Daoy (cell line): ENCODE measurements at regions not wholly inside any gene's neighbourhood (a gene's known extent, or its start where the extent isn't known, plus 50 kb on each side); places are given as distances from the start of the nearest gene placed in this dataset.
"Not testable (repeated sequence)": the region's sequence is repeated elsewhere in the genome, so short reads cannot be mapped to it uniquely, and the experiment has no call there.

ENCODE experiments used
- DNase-seq: peaks from one replicate; pipeline ENCODE4 v3.0.0-alpha.2; 2015; ENCODE audit warnings: low read depth

DNA sequence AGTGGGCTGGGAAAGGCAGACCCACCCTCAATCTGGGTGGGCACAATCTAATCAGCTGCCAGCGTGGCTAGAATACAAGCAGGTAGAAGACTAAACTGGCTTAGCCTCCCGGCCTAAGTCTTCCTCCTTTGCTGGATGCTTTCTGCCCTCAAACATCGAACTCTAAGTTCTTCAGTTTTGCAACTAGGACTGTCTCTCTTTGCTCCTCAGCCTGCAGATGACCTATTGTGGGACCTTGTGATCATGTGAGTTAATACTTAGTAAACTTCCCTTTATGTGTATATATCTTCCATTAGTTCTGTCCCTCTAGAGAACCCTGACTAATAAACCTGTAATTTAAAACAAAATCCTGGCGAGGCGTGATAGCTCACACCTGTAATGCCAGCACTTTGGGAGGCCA is 51.8 kb upstream of the SLC39A8 start:
- not testable (repeated sequence) for DNase-seq

DNA sequence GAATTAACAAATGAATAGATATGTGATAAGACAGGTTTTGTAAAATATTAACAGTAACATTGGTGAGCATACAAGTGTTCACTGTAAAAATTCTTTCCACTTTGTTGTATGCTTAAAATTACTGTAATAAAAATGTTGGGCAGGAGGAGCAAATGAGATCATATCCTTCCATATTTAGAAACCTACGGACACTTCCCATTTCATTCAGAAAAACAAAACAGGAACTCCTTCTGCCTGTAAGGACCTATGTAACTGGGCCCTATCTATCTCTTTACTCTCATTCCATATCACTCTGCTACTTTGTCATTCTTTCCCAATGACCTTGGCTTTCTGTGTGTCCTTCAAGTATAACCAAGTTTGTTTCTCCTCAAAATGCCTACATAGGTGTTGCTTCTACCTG is 53.7 kb upstream of the SLC39A8 start:
- no peak for DNase-seq

- DNase-seq = no peak
Observed at GRCh38 chr4:102400898-102401297, 55.6 kb upstream of the SLC39A8 start.

GRCh38 chr4:102402223-102402622 is 56.9 kb upstream of the SLC39A8 start:
- DNase-seq = no peak

DNA sequence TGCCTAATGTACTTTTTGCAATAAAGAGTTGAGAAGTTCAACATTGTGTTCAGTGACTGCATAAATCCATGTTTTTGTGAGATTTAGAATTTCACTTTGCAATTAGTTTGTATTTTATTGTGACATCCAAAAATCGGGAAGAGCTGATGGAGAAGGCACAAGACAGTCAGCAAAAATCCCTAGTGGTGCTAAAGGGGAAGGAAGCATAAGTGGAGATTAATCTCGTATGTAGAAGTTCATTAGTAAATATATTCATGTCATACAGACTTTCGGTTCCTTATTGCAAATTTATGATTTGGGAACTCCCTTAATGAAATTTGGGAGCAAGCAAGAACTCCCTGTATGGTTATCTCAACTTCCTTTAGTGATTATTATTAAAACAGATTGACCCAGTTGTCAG is 57.8 kb upstream of the SLC39A8 start:
- DNase-seq = no peak

DNA sequence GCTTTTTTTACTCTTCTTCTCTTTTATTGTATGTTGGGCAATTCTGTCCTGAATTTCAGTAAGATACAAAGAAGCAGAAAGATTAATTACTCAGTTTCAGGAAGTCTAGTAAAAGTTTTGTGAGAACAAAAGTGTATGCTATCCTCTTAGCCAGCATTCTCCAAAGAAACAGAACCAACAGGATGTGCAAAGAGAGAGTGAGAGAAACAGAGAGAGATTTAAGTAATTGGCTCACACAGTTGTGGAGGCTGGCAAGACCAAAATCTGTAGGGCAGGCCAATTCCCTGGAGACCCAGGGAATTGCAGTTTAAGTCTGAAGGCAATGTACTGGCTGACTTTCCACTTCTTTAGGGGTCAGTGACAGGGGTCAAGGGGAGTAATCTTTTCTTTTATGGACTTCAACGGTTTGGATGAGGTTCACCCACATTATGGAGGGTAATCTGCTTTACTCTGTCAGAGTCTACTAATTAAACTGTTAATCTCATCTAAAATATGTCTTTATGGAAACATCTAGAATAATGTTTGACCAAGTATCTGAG is 59.2 kb upstream of the SLC39A8 start:
- no peak for DNase-seq

DNA sequence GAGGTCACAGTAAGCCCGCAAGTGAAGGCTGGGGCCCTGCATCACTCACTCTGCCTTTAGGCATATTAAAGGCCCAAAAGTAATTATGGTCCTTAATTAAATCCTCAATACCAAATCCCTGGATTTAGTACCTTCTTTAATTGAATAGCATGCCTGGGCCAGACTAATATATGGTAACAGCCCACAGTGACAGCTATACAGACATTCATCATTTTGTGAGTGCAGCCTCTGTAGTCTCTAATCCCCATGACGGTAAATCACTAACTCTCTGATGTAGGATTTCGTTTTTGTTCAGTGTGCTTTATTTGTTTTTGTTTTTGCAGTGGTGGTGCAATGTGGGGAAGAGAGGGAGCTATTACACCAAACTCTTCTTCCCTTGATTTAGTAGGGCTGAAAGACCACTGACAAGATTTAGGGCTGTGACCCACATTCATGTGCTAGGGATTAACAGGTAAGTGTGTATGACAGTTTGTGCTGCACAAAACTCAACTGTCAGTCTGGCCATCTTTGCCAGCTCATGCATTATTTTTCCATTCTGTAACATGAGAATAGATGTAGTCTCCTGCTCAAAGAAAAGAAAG is 60.6 kb upstream of the SLC39A8 start:
- DNase-seq = no peak

DNA sequence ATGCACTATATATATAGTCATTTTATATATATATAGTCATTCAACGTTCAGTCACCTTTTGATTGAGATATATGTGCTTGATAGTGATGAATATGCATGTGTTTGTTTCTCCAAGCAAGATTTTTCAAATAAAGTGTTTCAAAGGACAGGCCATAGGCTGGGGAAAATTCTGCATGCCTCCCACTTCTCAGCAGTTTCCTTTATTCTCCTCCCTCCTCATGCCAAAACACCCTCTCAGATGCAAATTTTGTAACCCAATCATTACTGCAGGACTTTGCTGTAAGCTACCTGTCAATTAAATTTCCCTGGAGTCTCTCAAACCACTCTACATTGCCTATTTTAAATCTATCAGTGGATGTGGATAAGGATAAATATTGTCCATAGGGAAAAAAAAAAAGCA is 65.6 kb upstream of the SLC39A8 start:
- not testable (repeated sequence) for DNase-seq

- no peak for DNase-seq
Observed at GRCh38 chr4:102411408-102411807, 66.1 kb upstream of the SLC39A8 start.

DNA sequence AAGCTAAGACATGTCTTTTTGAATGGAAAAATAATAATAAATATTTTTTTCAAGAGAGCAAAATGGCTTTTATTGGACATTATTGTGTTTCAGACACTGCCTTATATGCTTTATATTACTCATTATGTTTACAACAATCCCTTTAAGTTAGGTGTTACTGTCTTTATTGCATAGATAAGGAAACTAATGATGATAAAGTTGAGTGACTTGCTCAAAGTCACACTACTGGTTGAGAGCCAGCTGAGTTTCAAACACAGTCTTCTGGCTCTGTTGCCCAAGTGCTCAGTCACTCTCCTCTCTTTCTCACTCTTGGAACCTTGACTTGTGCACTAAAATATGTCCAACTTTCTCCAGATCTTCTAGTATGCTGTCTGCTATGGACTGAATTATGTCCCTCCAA is 71.5 kb upstream of the SLC39A8 start:
- no peak for DNase-seq

DNA sequence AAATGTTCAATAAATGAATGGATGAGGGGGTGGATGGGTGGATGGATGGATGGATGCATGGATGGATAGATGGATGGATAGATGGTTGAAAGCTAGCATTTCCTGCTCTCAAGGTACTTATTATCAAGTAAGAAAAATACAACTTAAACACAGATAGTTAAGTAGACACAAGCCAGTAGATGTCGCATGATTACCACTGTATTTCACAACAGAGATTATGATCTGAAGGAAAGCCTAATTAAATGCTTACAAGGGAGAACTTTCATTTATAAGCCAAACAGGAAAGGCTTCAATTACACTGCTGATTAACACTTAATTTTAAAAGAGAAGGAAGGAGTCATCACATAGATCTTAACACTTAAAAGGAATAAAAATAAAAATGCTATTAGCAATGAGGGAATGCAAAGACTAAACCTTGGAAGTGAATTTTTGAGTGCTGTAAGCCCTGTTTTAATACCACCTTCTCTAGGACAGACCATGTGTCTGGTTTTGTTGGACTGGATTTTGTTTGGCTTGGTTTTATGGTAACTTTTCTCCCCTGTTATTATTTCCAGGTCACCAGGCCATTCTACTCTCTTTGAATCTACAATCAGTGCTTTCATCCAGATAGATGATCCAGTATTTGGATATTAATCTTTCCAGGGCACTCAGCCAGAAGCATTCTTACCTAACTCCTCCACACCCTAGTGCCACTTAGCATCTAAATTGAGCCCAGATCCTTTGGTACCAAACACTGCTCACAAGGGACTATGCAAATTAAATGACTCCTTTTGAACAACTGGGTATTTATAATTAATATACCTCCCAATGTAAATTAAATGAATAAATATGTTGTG is 75.5 kb upstream of the SLC39A8 start:
- peak; percentile 2 for DNase-seq

GRCh38 chr4:102422843-102423242 is 77.6 kb upstream of the SLC39A8 start:
- no peak for DNase-seq

DNA sequence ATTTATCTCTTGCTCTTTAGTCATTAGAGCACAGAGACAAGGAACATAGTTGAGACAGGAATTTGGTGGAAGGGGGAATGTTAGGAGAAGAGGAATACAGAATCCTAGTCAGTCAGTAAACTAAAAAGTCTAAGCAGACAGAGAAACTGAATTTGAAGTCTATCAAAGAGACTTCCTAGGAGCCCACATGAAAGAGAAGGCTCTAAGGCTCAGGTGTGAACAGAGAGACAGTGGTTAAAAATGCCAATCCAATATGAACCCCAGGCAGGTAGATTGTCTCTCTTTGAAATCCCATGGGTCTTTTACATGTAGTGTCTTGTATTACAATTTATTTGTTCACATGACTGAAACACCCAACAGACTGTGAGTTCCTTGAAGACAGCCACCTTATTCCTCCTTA is 77.8 kb upstream of the NFKB1 start:
- no peak for DNase-seq

- DNase-seq = no peak
Observed at GRCh38 chr4:102427371-102427998, 73.7 kb upstream of the NFKB1 start.

GRCh38 chr4:102428122-102428521 is 73.0 kb upstream of the NFKB1 start:
- no peak for DNase-seq

DNA sequence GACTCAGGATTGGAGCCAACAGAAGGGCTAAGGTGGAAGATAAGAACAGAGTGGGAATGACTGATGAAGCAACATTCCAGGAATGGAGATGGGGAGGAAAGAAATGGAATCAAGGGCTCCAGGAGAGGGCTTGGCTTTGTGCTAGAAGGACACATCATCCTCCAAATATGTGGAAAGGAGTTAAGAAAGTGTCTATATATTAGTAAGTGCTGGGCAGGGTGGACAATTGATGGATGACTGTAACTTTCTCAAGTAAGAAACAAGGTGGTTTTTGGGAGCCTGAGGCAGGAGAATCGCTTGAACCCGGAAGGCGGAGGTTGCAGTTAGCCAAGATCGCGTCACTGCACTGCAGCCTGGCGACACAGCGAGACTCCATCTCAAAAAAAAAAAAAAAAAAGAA is 71.6 kb upstream of the NFKB1 start:
- peak; percentile 71 for DNase-seq

DNA sequence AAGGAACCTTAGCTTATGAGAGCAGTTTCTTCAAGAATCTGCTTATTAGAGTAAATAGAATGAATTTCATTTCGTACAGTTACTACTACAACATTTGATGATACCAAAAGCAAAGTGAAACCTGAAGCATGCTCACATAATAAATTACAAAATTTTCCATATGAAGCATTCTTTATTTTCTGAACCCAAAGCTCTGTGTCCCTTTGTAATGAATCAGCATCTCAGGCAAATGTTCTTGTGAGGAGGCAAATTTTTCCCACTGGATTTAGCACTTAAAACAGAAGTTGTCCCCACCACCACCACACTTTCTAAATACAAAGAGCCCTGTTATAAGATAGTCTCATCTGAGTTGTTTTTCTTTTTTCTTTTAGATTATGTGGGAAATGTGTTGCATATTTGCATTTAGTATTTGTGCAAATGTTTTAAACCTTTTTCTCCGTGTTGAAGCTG is 70.7 kb upstream of the NFKB1 start:
- no peak for DNase-seq

GRCh38 chr4:102431608-102431961 is 69.6 kb upstream of the NFKB1 start:
- DNase-seq = no peak

GRCh38 chr4:102437111-102437510 is 64.0 kb upstream of the NFKB1 start:
- DNase-seq = no peak

DNA sequence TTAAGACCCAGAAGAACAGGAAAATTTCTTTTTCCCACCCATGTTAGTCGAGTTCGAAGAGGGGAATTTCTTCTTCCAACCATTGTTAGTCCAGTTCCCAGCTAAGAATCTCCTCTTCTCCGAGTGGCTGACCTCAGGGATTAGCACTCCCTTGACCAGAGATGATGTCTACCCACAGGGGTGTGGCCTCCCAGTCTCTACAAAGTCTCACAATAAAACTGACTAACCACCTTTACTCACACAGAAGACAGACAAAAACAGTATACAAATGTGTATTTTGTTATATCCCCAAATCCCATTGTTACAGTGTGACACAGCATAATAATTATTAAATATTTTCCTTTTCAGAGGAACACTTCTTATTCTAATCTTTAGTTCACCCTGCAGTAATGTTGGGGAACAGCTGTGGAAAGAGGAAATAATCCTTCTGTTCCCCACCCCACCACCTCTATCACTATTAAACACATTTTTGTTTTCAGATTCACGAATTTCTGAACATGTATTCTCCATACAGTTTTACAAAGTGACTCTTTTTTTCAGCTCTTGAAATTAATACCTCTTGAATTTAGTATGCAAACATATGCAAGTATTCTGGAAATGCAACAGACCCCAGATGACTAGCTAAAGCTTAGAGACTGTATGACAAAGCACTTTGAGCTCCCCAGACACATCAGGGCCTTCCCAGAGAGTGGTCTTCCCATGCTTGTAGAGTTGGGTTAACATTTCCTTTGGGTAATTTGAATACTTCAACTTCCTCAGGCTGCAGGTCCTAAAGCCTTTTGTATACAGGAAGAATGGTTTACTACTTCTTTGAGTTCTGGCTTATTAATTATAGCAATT is 62.5 kb upstream of the NFKB1 start:
- peak; percentile 4 for DNase-seq

GRCh38 chr4:102439236-102439614 is 61.9 kb upstream of the NFKB1 start:
- peak; percentile 40 for DNase-seq

DNA sequence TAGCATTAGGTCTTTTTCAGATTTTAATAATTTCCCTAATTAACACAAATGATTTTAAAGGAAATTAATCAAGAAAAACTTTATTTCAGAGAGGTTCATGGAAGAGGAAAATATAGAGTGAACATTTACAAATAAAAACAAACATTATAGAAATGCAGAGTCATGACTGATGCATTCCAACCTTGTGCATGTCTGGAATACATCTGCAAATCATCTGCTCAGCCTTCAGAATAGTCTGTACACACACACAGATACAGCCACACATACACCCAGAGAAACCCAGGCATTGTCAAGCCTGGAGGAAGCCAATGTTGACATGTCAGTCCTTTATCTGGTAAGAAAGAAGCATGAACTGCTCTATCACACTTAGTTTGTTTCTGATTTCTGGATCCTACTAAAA is 61.3 kb upstream of the NFKB1 start:
- DNase-seq = peak; percentile 13
